ENCODE measurements at regions not wholly inside any gene's neighbourhood (a gene's known extent, or its start where the extent isn't known, plus 50 kb on each side); places are given as distances from the start of the nearest gene placed in this dataset.
A peak's percentile ranks its signal among the peaks of the same experiment; 100 is the strongest.
"Not testable (repeated sequence)": the region's sequence is repeated elsewhere in the genome, so short reads cannot be mapped to it uniquely, and the experiment has no call there.

- in situ Hi-C loops (cut with HindIII; ENCODE audit: low sequenced_read_pairs) = no loop called here
- DNase-seq (ENCODE audit: low read depth) = no peak
- no peak overlapping the region for H3K4me3 ChIP-seq (ENCODE audit: low read depth, low read length)
- no peak for TF ChIP-seq CTCF (IDR thresholded peaks at IDR 0.05; ENCODE audit: low read depth, low read length, missing control alignments)
Observed at GRCh38 chr4:160117686-160118085, 1014.8 kb downstream of the RAPGEF2 start.

GRCh38 chr4:160125576-160126287 is 1022.9 kb downstream of the RAPGEF2 start:
- in situ Hi-C loops (cut with HindIII; ENCODE audit: low sequenced_read_pairs); DNase-seq (ENCODE audit: low read depth); H3K4me3 ChIP-seq (ENCODE audit: low read depth, low read length): not testable (repeated sequence)

GRCh38 chr4:160127211-160127610 is 1024.3 kb downstream of the RAPGEF2 start:
- in situ Hi-C loops (cut with HindIII; ENCODE audit: low sequenced_read_pairs) = no loop called here

GRCh38 chr4:160129439-160129838 is 1026.6 kb downstream of the RAPGEF2 start:
- DNase-seq (ENCODE audit: low read depth) = peak; percentile 64
- no peak for TF ChIP-seq CTCF (IDR thresholded peaks at IDR 0.05; ENCODE audit: low read depth, low read length, missing control alignments)
- H3K4me3 ChIP-seq (ENCODE audit: low read depth, low read length) = no peak overlapping the region
- in situ Hi-C loops (cut with HindIII; ENCODE audit: low sequenced_read_pairs) = no loop called here

More at GRCh38 chr4:160127211-160127610, 1024.3 kb downstream of the RAPGEF2 start:
- no peak for TF ChIP-seq CTCF (IDR thresholded peaks at IDR 0.05; ENCODE audit: low read depth, low read length, missing control alignments)
- no peak overlapping the region for H3K4me3 ChIP-seq (ENCODE audit: low read depth, low read length)
- no peak for DNase-seq (ENCODE audit: low read depth)

GRCh38 chr4:160136021-160136420 is 1033.1 kb downstream of the RAPGEF2 start:
- no peak for TF ChIP-seq CTCF (IDR thresholded peaks at IDR 0.05; ENCODE audit: low read depth, low read length, missing control alignments)
- H3K4me3 ChIP-seq (ENCODE audit: low read depth, low read length) = no peak overlapping the region
- in situ Hi-C loops (cut with HindIII; ENCODE audit: low sequenced_read_pairs) = no loop called here
- DNase-seq (ENCODE audit: low read depth) = peak; percentile 13

GRCh38 chr4:160141206-160141605 is 1038.3 kb downstream of the RAPGEF2 start:
- no peak for TF ChIP-seq CTCF (IDR thresholded peaks at IDR 0.05; ENCODE audit: low read depth, low read length, missing control alignments)
- in situ Hi-C loops (cut with HindIII; ENCODE audit: low sequenced_read_pairs) = no loop called here
- no peak overlapping the region for H3K4me3 ChIP-seq (ENCODE audit: low read depth, low read length)
- DNase-seq (ENCODE audit: low read depth) = no peak

- no peak for DNase-seq (ENCODE audit: low read depth)
- no peak for TF ChIP-seq CTCF (IDR thresholded peaks at IDR 0.05; ENCODE audit: low read depth, low read length, missing control alignments)
- in situ Hi-C loops (cut with HindIII; ENCODE audit: low sequenced_read_pairs) = no loop called here
- no peak overlapping the region for H3K4me3 ChIP-seq (ENCODE audit: low read depth, low read length)
Observed at GRCh38 chr4:160142579-160142978, 1039.7 kb downstream of the RAPGEF2 start.

All from astrocyte of the cerebellum (primary cell).